ENCODE measurements at regions not wholly inside any gene's neighbourhood (a gene's known extent, or its start where the extent isn't known, plus 50 kb on each side); places are given as distances from the start of the nearest gene placed in this dataset.

DNA sequence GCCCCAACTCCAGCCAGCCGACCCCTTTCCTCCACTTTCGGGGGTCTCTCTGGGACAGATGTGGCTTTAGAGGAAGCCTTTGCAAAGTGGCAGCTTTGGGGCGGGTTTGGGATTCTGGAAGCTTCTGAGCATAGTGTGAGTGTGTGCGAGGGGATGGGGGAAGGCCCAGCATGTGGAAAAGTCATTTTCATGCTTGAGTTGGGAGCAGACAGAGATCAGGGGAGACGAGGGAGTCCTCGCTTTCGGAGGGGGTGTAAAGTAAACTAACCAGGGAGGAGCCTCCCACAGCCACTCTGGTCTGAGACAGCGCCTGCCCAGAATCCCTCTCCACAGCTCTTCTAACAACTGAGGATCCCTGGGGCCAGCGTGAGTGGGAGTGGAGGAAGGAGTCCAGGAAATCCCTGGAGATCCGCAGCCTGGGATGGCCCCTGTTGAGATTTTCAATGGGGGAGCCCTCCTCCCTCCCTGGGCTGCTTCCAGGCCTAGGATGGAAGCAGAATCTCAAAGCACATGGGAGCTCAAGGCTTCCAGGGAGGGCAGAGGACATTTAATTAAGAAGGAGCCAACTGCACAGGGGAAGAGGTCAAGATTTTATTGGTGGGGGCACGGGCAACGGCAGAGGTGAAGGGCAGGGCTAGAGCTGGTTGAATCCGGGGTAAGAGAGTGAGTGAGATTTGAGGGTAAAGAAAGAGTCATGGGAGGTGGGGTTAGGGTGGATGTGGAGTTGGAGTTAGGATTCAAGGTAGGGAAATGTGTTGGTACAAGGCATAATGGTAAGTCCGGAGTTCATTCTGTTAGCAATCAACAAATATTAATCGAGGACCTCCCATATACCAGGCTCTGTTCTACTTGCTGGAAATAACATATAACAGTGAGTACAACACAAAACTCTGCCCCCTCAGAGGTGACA is 102.3 kb upstream of the FOXP4 start:
- Mint-ChIP-seq H3K4me3 (no peak overlapping the region), H3K27ac (no peak overlapping the region), H3K27me3 (ENCODE audit: low read depth) (peaks cover 43% of the 10 kb centered on the region), H3K36me3 (ENCODE audit: low read depth) (no peaks in the 10 kb centered on the region), H3K9me3 (ENCODE audit: insufficient read depth) (no peaks in the 10 kb centered on the region), H3K4me1 (ENCODE audit: low read depth) (peaks cover 38% of the 10 kb centered on the region)
- DNase-seq (no peak), ATAC-seq (no peak)
- ChIA-PET CTCF (interaction anchor here (0.8 to 4.2 kb wide), 4 partner anchors 8 to 19 kb away, joined by 3 to 17 read pairs (median 4); no protein-coding TSS in a partner anchor), POLR2A (no interaction called here)

DNA sequence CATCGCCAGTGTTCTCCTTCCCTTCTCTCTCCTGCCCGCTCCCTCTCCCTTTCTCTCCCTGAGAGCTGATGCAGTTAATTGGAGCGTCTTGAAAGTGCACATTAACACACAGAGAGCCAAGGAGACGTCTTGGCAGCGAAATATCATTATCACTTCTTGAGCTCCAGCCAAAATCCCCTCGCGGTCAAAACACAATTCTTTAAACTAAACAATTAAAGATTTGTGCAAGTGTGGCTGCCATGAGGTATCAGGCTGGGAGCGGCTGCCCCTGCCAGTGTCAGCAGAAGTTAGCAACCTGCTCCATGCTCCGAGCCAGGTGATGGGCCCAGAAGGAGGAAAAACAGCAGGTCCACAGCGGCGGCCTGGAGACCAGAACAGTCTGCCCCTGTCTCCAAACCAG is 100.9 kb upstream of the FOXP4 start:
- POLR2A ChIA-PET: interaction anchor here (0.7 kb wide), 1 partner anchor 90 kb away, joined by 3 read pairs; no protein-coding TSS in a partner anchor
- CTCF ChIA-PET: interaction anchor here (4.2 kb wide), 1 partner anchor 20 kb away, joined by 17 read pairs; no protein-coding TSS in a partner anchor
- DNase-seq (no peak), ATAC-seq (no peak)
- peaks cover 24% of the 10 kb centered on the region for H3K4me1 Mint-ChIP-seq (ENCODE audit: low read depth)
- H3K27me3 Mint-ChIP-seq (ENCODE audit: low read depth): peaks cover 36% of the 10 kb centered on the region
- H3K9me3 Mint-ChIP-seq (ENCODE audit: insufficient read depth): no peaks in the 10 kb centered on the region
- no peak overlapping the region for H3K4me3 Mint-ChIP-seq
- H3K36me3 Mint-ChIP-seq (ENCODE audit: low read depth): no peaks in the 10 kb centered on the region
- H3K27ac Mint-ChIP-seq: no peak overlapping the region

DNA sequence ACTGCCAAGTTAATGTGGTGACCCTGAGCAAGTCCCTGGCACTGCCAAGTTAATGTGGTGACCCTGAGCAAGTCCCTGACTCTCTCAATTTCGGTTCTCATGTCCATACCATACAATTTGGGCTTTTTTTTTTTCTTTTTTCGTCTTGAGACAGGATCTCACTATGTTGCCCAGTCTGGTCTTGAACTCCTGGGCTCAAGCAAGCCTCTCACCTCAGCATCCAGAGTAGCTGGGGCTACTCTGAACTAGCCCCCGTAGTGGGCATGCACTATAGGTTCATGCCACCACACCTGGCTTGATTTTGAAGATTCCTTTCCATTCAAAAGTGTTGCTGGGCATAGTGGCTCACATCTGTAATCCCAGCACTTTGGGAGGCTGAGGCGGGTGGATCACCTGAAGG is 100.0 kb upstream of the FOXP4 start:
- no peak overlapping the region for H3K27ac Mint-ChIP-seq
- no peaks in the 10 kb centered on the region for H3K36me3 Mint-ChIP-seq (ENCODE audit: low read depth)
- H3K4me3 Mint-ChIP-seq: no peak overlapping the region
- DNase-seq (no peak), ATAC-seq (no peak)
- H3K4me1 Mint-ChIP-seq (ENCODE audit: low read depth): peaks cover 16% of the 10 kb centered on the region
- peaks cover 36% of the 10 kb centered on the region for H3K27me3 Mint-ChIP-seq (ENCODE audit: low read depth)
- H3K9me3 Mint-ChIP-seq (ENCODE audit: insufficient read depth): no peaks in the 10 kb centered on the region
- ChIA-PET POLR2A (no interaction called here), CTCF (no interaction called here)

DNA sequence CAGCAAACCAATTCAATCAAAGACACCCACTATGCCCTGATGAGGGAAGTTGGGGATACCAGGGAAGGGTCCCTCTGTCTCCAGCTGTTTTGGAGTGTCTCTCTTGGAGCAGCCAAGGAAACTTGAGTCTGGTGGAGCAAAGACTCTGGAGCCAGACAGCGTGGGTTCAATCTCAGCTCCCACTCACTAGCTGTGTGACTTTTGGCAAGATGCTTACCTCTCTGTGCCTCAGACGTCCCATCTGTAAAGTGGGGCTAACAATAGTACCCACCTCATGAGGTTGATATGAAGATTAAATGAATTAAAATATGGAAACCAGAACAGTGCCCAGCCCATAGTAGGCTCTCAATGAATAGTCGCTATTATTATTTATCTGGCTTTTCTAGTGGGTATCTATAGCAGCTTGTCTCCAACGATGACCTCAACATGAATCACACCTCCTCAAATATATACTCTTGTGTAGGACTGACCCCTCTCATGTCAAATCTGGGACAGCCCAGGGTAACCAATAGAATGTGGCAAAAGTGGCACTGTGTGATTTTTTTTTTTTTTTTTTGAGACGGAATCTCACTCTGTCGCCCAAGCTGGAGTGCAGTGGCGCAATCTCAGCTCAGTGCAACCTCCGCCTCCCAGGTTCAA is 99.2 kb upstream of the FOXP4 start:
- Mint-ChIP-seq H3K27me3 (ENCODE audit: low read depth) (peaks cover 40% of the 10 kb centered on the region), H3K9me3 (ENCODE audit: insufficient read depth) (no peaks in the 10 kb centered on the region), H3K4me1 (ENCODE audit: low read depth) (peaks cover 7% of the 10 kb centered on the region), H3K36me3 (ENCODE audit: low read depth) (no peaks in the 10 kb centered on the region), H3K4me3 (no peak overlapping the region), H3K27ac (no peak overlapping the region)
- POLR2A ChIA-PET: no interaction called here
- CTCF ChIA-PET: no interaction called here
- DNase-seq: no peak
- no peak for ATAC-seq

DNA sequence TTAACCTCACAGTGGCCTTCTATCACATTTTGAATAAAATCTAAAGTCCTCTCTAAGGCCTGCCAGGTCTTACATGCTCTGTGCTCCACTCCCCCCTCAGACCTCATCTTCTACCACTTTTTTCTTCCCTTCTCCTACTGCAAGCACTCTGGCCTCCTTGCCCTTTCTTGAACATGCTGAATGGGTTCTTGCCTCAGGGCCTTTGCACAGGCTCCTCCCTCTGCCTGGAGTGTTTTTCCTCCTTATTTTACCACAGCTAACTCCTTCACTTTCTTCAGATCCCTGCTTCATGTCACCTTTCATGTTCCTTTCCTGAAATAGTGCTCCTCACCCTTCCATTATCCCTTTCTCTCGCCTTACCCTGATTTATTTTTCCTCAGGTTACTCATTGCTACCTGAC is 97.9 kb upstream of the FOXP4 start:
- Mint-ChIP-seq H3K9me3 (ENCODE audit: insufficient read depth) (no peaks in the 10 kb centered on the region), H3K36me3 (ENCODE audit: low read depth) (no peaks in the 10 kb centered on the region), H3K27me3 (ENCODE audit: low read depth) (peaks cover 43% of the 10 kb centered on the region), H3K4me1 (ENCODE audit: low read depth) (no peaks in the 10 kb centered on the region), H3K4me3 (no peak overlapping the region), H3K27ac (no peak overlapping the region)
- no peak for ATAC-seq
- no peak for DNase-seq
- ChIA-PET POLR2A (no interaction called here), CTCF (interaction anchor here (1.1 kb wide), 1 partner anchor 80 kb away, joined by 3 read pairs; no protein-coding TSS in a partner anchor)

DNA sequence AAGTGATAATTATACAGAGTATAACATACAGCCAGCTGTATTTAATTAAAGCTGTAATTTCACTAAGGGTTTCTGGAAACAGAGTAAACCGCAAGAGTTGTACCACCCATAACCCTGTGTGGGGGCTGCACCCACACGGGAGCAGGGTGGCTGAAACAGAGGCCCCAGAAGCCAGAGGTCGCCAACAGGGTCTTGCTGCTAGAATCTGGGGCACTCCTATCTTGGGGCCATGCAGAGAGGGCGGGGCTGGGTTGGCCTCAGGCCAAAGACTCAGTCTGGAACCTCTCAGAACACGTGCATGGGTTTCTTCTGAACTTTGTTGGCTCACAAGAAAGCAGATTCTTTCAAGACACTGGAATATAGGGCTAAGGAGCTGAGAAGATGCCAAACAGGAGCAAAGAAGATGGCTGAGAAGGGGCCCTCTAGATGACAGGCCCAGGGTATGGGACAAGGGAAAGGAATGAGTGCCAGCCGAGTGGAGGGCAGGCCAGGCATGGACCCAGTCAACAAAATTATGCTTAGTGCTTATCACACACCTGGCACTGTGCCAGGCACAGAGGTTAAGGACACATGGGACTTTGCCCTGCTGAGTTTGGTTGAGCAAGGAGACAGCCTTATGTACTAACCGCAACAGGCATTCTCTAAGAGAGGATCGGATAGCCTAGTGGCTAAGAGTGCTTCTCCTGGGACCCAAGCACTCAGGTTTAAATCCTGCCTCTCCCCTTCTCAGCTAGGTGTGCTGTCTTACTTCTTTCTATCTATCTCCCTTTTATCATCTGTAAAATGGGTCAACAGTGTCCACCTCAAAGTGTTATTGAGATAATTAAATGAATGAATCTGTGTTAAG is 96.6 kb upstream of the FOXP4 start:
- Mint-ChIP-seq H3K4me3 (no peak overlapping the region), H3K4me1 (ENCODE audit: low read depth) (no peaks in the 10 kb centered on the region), H3K27me3 (ENCODE audit: low read depth) (peaks cover 32% of the 10 kb centered on the region), H3K9me3 (ENCODE audit: insufficient read depth) (no peaks in the 10 kb centered on the region), H3K36me3 (ENCODE audit: low read depth) (no peaks in the 10 kb centered on the region), H3K27ac (no peak overlapping the region)
- ATAC-seq: no peak
- CTCF ChIA-PET: no interaction called here
- no peak for DNase-seq
- POLR2A ChIA-PET: no interaction called here

DNA sequence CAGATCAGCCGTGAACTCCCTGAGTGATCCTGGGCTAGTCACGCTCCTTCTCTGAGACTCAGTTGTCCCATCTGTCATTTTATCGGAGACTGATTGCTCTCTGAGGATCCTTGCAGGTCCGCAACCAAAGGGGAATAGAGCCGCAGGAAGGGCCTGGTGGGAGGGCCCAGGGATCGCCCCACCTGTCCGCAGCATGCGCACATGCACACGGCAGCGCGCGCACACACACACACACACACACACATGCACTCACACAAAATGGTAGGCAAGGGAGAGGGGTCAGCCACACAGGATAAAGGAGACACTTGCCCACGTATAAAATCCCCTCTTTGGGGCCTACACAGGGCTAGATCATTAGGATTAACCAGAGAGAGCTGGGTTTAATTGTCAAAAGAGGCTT is 95.6 kb upstream of the FOXP4 start:
- H3K9me3 Mint-ChIP-seq (ENCODE audit: insufficient read depth): no peaks in the 10 kb centered on the region
- no peak overlapping the region for H3K4me3 Mint-ChIP-seq
- no peaks in the 10 kb centered on the region for H3K4me1 Mint-ChIP-seq (ENCODE audit: low read depth)
- H3K27ac Mint-ChIP-seq: no peak overlapping the region
- H3K36me3 Mint-ChIP-seq (ENCODE audit: low read depth): no peaks in the 10 kb centered on the region
- ATAC-seq (no peak), DNase-seq (no peak)
- ChIA-PET CTCF (no interaction called here), POLR2A (no interaction called here)
- peaks cover 29% of the 10 kb centered on the region for H3K27me3 Mint-ChIP-seq (ENCODE audit: low read depth)

DNA sequence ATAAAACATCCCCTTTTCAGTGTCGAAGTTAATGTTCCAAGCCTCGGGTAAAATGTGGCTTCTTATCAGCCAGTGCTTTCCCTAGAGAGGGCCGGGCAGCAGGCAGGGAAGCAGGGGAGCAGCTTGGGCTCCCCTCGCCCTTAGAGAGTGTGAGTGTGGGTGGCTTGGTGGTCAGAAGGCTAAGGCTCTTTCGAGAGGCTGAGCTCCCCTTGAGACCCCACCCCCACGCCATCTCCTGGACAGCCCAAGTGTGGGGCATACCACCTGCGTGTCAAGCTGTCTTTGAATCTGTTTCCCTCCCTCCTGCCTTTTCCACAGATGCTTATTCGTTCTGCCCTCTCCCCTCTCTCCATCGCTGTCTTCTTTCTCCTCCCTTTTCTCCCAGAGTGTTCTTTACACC is 95.1 kb upstream of the FOXP4 start:
- H3K27ac Mint-ChIP-seq: no peak overlapping the region
- ATAC-seq: no peak
- no peak for DNase-seq
- no peaks in the 10 kb centered on the region for H3K36me3 Mint-ChIP-seq (ENCODE audit: low read depth)
- POLR2A ChIA-PET: no interaction called here
- no peaks in the 10 kb centered on the region for H3K9me3 Mint-ChIP-seq (ENCODE audit: insufficient read depth)
- no peaks in the 10 kb centered on the region for H3K4me1 Mint-ChIP-seq (ENCODE audit: low read depth)
- H3K27me3 Mint-ChIP-seq (ENCODE audit: low read depth): peaks cover 27% of the 10 kb centered on the region
- no peak overlapping the region for H3K4me3 Mint-ChIP-seq
- CTCF ChIA-PET: no interaction called here

DNA sequence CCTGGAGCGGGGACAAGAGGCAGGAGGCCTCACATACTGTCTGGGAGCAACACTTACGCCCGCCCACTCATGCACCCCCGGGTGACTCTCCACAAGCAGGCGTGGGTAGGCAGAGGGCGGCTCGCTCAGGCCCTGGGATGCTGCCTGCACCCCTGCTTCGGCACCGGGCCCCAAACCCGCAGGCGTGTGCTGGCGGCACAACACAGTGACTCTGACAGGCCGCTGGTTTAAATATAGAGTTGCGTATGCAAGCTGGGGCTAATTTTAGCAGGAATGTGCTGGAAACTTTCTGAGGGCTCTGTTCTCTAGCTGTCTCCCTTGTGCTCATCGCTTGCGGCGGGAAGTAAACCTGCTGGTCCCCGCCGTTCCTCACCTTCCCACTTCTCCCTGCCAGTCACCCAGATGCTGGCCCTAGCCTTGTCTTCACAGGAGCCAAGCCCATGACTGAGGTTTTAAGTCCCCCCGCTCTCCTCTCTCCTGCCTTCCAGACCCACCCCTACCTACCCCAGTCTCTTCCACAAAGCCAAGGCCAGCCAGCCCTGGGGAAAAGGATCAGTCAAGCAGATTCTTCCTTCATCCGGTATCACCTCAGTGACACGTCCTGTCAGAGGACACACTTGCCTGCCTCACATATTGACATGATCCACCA is 94.5 kb upstream of the FOXP4 start:
- ATAC-seq: no peak
- DNase-seq: no peak
- no peaks in the 10 kb centered on the region for H3K36me3 Mint-ChIP-seq (ENCODE audit: low read depth)
- H3K4me3 Mint-ChIP-seq: no peak overlapping the region
- peaks cover 30% of the 10 kb centered on the region for H3K27me3 Mint-ChIP-seq (ENCODE audit: low read depth)
- ChIA-PET POLR2A (no interaction called here), CTCF (no interaction called here)
- H3K27ac Mint-ChIP-seq: no peak overlapping the region
- H3K4me1 Mint-ChIP-seq (ENCODE audit: low read depth): no peaks in the 10 kb centered on the region
- H3K9me3 Mint-ChIP-seq (ENCODE audit: insufficient read depth): no peaks in the 10 kb centered on the region

DNA sequence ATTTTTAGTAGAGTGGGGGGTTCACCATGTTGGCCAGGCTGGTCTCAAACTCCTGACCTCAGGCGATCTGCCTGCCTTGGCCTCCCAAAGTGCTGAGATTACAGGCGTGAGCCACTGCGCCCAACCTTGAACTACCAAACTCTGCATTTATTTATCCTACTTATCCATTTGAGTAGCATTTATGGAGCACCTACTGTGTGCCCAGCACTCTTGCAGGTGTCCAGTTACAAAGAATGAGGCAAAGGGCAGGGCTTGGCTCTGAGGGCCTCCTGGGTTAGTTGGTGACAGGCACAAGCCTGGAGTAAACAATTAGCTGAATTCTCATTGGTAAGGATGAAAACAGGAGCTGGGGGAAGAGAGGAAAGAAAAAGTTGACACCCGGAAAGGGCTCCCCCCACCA is 93.4 kb upstream of the FOXP4 start:
- Mint-ChIP-seq H3K4me1 (ENCODE audit: low read depth) (no peaks in the 10 kb centered on the region), H3K9me3 (ENCODE audit: insufficient read depth) (no peaks in the 10 kb centered on the region), H3K4me3 (no peak overlapping the region), H3K36me3 (ENCODE audit: low read depth) (no peaks in the 10 kb centered on the region), H3K27ac (no peak overlapping the region), H3K27me3 (ENCODE audit: low read depth) (peaks cover 28% of the 10 kb centered on the region)
- DNase-seq (no peak), ATAC-seq (no peak)
- ChIA-PET CTCF (interaction anchor here (1.4 kb wide), 1 partner anchor 9 kb away, joined by 4 read pairs; no protein-coding TSS in a partner anchor), POLR2A (no interaction called here)

DNA sequence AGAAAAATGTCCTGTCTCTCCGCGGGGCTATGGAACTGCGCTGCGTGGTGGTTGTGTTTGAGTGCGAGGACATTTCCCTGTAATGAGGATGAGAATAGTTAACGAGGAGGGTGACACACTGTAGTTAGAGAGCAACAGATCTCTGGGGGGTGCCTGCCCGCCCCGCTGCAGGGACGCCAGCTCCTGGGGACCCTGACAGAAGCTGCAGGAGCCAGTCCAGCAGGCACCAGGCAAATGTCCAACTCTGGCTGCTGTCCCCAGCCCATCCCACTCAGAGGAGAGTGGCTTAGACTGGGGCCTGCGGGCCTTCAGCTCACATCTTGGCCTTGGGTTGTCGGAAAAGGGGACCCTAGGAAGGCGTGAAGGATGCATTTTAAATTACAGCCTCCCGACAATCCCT is 92.9 kb upstream of the FOXP4 start:
- POLR2A ChIA-PET: no interaction called here
- H3K27ac Mint-ChIP-seq: no peak overlapping the region
- ATAC-seq: no peak
- DNase-seq: no peak
- H3K36me3 Mint-ChIP-seq (ENCODE audit: low read depth): no peaks in the 10 kb centered on the region
- CTCF ChIA-PET: interaction anchor here (1.4 kb wide), 1 partner anchor 10 kb away, joined by 4 read pairs; no protein-coding TSS in a partner anchor
- H3K27me3 Mint-ChIP-seq (ENCODE audit: low read depth): peaks cover 27% of the 10 kb centered on the region
- H3K4me1 Mint-ChIP-seq (ENCODE audit: low read depth): no peaks in the 10 kb centered on the region
- no peaks in the 10 kb centered on the region for H3K9me3 Mint-ChIP-seq (ENCODE audit: insufficient read depth)
- H3K4me3 Mint-ChIP-seq: no peak overlapping the region

Measured in activated CD8-positive, alpha-beta T cell treated with anti-CD3 and anti-CD28 coated beads, Interleukin-2, amount 10 ng/mL, durations not matched to agents 7 days and 5 days (primary cell).